Chondrocyte (in vitro differentiated cells): ENCODE measurements at regions not wholly inside any gene's neighbourhood (a gene's known extent, or its start where the extent isn't known, plus 50 kb on each side); places are given as distances from the start of the nearest gene placed in this dataset.

ENCODE experiments used
- DNase-seq: peaks from one replicate; pipeline ENCODE4 v3.0.0; 2021; ENCODE audit warnings: mixed read lengths, low spot score
- H3K27ac Mint-ChIP-seq: one replicate; pipeline ENCODE4 v1.8.0; 2021; ENCODE audit warnings: mild to moderate bottlenecking, moderate library complexity, mixed read lengths; ENCODE audit not compliant: unreplicated experiment
- H3K27me3 Mint-ChIP-seq: 2 replicates; pipeline ENCODE4 v1.8.0; 2021; ENCODE audit warnings: low read depth, mixed read lengths
- H3K36me3 Mint-ChIP-seq: 2 replicates; pipeline ENCODE4 v1.8.0; 2021; ENCODE audit warnings: low read depth, mixed read lengths
- H3K4me1 Mint-ChIP-seq: 2 replicates; pipeline ENCODE4 v1.8.0; 2021; ENCODE audit warnings: low read depth, mild to moderate bottlenecking, mixed read lengths
- H3K4me3 Mint-ChIP-seq: one replicate; pipeline ENCODE4 v1.8.0; 2021; ENCODE audit warnings: mild to moderate bottlenecking, moderate library complexity, mixed read lengths; ENCODE audit not compliant: unreplicated experiment
- H3K9me3 Mint-ChIP-seq: 2 replicates; pipeline ENCODE4 v1.8.0; 2021; ENCODE audit warnings: low read depth, mixed read lengths
- TF ChIP-seq, protein P1 (sequence below): fragments of 200-600 bp; sonication (generic); IDR thresholded peaks from 2 replicates; pipeline ENCODE4 v1.5.0; 2021; ENCODE audit warnings: antibody characterized with exemption, mild to moderate bottlenecking, moderate library complexity

DNA sequence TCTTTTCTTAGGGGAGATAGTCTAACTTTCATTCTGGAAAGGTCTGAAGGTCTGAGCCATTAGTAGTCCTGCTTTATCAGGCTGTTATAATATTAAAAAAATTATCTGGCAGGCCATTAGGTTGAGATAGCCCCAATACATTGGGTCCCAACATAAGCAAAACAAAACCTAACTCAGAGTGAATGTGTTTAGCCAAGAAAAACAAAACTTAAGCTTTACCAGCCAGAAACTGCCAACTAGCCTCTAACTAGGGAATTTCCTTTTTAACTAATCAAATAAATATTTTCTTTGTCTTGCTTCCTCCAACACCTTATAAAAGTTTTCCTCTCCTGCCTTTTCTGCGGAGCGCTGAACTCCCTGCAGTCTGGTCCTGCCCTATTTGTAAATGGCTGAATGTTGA lies 1137.7 kb upstream of the CNTN5 start:
- Mint-ChIP-seq H3K4me1 (peaks cover 3% of the 10 kb centered on the region), H3K4me3 (no peak overlapping the region), H3K36me3 (no peaks in the 10 kb centered on the region), H3K27me3 (peaks cover 19% of the 10 kb centered on the region), H3K27ac (no peak overlapping the region), H3K9me3 (peaks cover 4% of the 10 kb centered on the region)
- no peak for DNase-seq
- TF ChIP-seq, protein P1, sequence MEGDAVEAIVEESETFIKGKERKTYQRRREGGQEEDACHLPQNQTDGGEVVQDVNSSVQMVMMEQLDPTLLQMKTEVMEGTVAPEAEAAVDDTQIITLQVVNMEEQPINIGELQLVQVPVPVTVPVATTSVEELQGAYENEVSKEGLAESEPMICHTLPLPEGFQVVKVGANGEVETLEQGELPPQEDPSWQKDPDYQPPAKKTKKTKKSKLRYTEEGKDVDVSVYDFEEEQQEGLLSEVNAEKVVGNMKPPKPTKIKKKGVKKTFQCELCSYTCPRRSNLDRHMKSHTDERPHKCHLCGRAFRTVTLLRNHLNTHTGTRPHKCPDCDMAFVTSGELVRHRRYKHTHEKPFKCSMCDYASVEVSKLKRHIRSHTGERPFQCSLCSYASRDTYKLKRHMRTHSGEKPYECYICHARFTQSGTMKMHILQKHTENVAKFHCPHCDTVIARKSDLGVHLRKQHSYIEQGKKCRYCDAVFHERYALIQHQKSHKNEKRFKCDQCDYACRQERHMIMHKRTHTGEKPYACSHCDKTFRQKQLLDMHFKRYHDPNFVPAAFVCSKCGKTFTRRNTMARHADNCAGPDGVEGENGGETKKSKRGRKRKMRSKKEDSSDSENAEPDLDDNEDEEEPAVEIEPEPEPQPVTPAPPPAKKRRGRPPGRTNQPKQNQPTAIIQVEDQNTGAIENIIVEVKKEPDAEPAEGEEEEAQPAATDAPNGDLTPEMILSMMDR = no peak

DNA sequence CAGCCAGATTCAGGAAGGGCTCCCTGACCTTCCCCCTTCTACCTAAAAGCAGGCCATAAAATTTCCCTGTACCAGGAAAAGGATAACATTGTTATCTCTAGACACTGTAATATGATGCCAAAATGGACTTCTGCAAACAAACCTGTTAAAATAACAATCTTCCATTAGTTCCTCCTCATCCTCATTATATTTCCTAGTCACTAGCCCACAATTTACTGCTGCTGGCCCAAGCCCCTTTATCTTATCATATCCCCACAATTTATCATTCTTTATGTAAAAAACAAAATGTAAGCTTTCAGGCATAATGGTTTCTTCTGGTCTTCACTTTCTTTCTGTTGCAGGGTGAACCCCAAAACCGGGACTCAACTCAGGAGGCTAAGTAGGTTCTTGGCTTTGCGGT lies 1132.1 kb upstream of the CNTN5 start:
- H3K27ac Mint-ChIP-seq = no peak overlapping the region

DNA sequence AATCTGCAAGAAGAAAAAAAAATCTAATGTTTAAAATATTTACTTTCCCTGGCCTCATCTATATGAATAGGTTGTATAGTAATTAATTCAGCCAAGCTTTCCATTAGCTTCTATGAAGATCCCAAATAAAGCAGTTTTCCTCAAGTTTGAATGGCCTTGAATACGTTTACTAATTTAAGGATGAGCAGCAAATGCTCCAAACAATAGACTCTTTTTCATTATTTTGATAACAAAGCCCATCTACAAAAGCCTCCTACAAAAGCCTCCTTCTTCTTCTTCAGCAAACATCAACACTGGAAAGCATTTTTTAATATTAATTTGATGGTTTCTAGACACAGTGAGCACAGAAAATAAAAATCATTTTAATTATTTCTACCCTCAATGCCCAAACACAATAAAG lies 1130.3 kb upstream of the CNTN5 start:
- no peak overlapping the region for H3K27ac Mint-ChIP-seq
- H3K4me3 Mint-ChIP-seq = no peak overlapping the region
- no peaks in the 10 kb centered on the region for H3K9me3 Mint-ChIP-seq
- TF ChIP-seq, protein P1 = no peak
- no peaks in the 10 kb centered on the region for H3K36me3 Mint-ChIP-seq
- no peak for DNase-seq
- H3K4me1 Mint-ChIP-seq = no peaks in the 10 kb centered on the region
- H3K27me3 Mint-ChIP-seq = peaks cover 39% of the 10 kb centered on the region

More for the DNA sequence above, 1132.1 kb upstream of the CNTN5 start:
- H3K36me3 Mint-ChIP-seq = no peaks in the 10 kb centered on the region
- no peaks in the 10 kb centered on the region for H3K4me1 Mint-ChIP-seq
- H3K9me3 Mint-ChIP-seq = no peaks in the 10 kb centered on the region
- DNase-seq = no peak
- H3K27me3 Mint-ChIP-seq = peaks cover 39% of the 10 kb centered on the region
- TF ChIP-seq, protein P1 = no peak
- H3K4me3 Mint-ChIP-seq = no peak overlapping the region

DNA sequence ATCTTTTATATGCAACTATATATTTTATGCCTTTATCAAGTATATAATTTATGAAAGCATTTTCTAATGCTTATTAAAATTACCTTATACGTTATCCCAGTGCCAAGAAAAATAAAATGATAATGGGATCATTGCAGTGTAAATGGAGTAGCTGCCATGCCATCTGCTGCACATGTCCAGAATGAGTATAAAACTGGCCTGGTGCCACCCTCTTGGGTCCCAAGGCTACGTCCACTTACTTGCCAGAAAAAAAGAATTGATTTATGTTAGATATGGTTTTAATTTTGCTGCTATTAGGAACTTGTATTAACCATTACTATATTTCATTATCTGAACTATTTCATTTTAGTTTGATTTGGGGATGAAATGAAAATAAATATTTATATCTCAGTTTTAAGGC lies 1127.1 kb upstream of the CNTN5 start:
- Mint-ChIP-seq H3K4me1 (no peaks in the 10 kb centered on the region), H3K27me3 (peaks cover 32% of the 10 kb centered on the region), H3K9me3 (no peaks in the 10 kb centered on the region), H3K27ac (no peak overlapping the region), H3K36me3 (no peaks in the 10 kb centered on the region), H3K4me3 (no peak overlapping the region)
- TF ChIP-seq, protein P1 = no peak
- DNase-seq = no peak

DNA sequence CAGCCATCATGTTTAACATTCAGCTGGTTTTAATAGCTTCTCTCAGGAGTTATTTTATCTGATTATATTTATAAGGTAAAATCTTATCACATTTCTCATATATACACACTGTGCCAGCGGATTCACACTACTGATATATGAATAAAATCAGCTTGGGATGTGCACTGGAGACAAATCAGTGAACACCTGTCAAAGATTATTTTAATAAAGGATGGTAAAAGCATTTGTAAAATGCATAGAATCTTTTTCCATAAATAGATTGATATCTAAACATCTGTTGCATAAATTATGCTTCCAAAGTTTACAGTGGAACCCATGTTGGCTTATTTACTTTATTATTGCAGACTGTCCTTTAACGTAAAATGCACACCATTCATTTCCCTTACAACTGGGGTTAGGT lies 1125.8 kb upstream of the CNTN5 start:
- Mint-ChIP-seq H3K36me3 (no peaks in the 10 kb centered on the region), H3K27me3 (peaks cover 29% of the 10 kb centered on the region), H3K4me1 (no peaks in the 10 kb centered on the region), H3K27ac (no peak overlapping the region), H3K4me3 (no peak overlapping the region), H3K9me3 (no peaks in the 10 kb centered on the region)
- TF ChIP-seq, protein P1 = no peak
- DNase-seq = no peak
